GM12878 (cell line): ENCODE measurements at regions not wholly inside any gene's neighbourhood (a gene's known extent, or its start where the extent isn't known, plus 50 kb on each side); places are given as distances from the start of the nearest gene placed in this dataset.

Source experiments
- EZH2 ChIP-seq: IDR thresholded peaks from 2 replicates; pipeline ENCODE4 v1.6.1; 2012; ENCODE audit warnings: low read depth, mild to moderate bottlenecking, control low read depth, inconsistent platforms, low read length, borderline replicate concordance; ENCODE audit not compliant: control insufficient read depth
- JUND ChIP-seq: IDR thresholded peaks from 2 replicates; pipeline ENCODE4 v1.6.1; 2012; ENCODE audit warnings: low read depth, mild to moderate bottlenecking, low read length, improper control_type of control experiment, moderate library complexity
- POLR2AphosphoS5 ChIP-seq: IDR thresholded peaks from 2 replicates; pipeline ENCODE4 v1.6.1; 2011; ENCODE audit warnings: mild to moderate bottlenecking, low read length, inconsistent platforms
- ZNF274 ChIP-seq: IDR thresholded peaks from one replicate; pipeline ENCODE4 v1.8.0; 2011; ENCODE audit not compliant: insufficient read length, insufficient read depth

DNA sequence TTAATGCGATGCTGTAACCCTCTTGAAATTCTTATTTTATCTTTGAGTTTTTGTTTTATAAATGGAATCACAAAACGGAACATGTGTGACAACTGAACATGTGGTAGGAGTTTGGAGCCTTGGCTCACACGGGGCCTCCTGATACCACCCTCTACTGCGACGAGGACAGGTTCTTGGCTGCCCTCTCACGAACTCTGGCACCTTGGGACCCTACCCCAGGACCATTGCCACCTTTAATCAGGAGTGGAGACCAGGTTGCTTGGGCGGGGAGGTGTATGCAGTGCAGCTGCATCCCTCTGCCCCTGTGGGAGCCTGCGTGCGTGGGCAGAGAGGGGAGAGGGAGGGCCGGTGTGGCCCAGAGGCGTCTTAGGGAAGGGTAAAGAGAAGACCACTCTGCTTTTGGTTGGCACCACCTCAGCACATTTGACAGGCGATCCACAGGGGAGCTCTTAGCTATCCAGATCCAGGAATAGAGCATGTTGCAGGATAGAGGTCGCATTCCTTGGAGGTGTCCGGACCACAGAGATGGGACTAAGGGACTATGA, 753.9 kb upstream of the PTPRD start:
- TF ChIP-seq POLR2AphosphoS5 (no peak), ZNF274 (no peak), JUND (no peak), EZH2 (no peak)
